H1 (cell line): ENCODE measurements at regions not wholly inside any gene's neighbourhood (a gene's known extent, or its start where the extent isn't known, plus 50 kb on each side); places are given as distances from the start of the nearest gene placed in this dataset.

Experiments
- CTCF ChIA-PET: fragments of 300-600 bp; sonication (Branson Sonifier 250); formaldehyde crosslinking; loops from one replicate; lab custom pipeline; 2021; ENCODE audit not compliant: partially characterized antibody; lab: Charles Lee
- POLR2A ChIA-PET: fragments of 300-600 bp; sonication (Branson Sonifier 250); formaldehyde crosslinking; loops from one replicate; lab custom pipeline; 2021; ENCODE audit warnings: inconsistent platforms; ENCODE audit not compliant: partially characterized antibody; lab: Charles Lee
- DNase-seq, 2 experiments: peaks; one replicate each; pipeline versions ENCODE4 v3.0.0 to v3.0.0-alpha.2; 2010 to 2022; ENCODE audit warnings: low spot score in 2 of 2, low read depth in 1 of 2, mixed read lengths in 1 of 2
- FAIRE-seq: peaks from 2 replicates; lab custom pipeline; 2011; peaks lifted over from hg19 to GRCh38; lab: Jason Lieb, UNC
- H2AFZ ChIP-seq: 2 replicates; pipeline ENCODE4 v1.8.1; 2012; ENCODE audit warnings: low read length, inconsistent platforms
- H2AK5ac ChIP-seq: 2 replicates; pipeline ENCODE4 v1.6.1; 2013; ENCODE audit warnings: low read depth, low read length
- H2BK120ac ChIP-seq: replicated peaks from 2 replicates; pipeline ENCODE3; 2013; ENCODE audit warnings: low read depth, low read length, inconsistent platforms
- H2BK12ac ChIP-seq: 2 replicates; pipeline ENCODE4 v1.6.1; 2013; ENCODE audit warnings: low read depth, low read length
- H2BK15ac ChIP-seq: 2 replicates; pipeline ENCODE4 v1.6.1; 2013; ENCODE audit warnings: low read length
- H2BK20ac ChIP-seq: 2 replicates; pipeline ENCODE4 v1.6.1; 2013; ENCODE audit warnings: low read length
- H2BK5ac ChIP-seq: 2 replicates; pipeline ENCODE4 v1.6.1; 2013; ENCODE audit warnings: low read depth, low read length
- H3K14ac ChIP-seq: 2 replicates; pipeline ENCODE4 v1.6.1; 2013; ENCODE audit warnings: inconsistent platforms; ENCODE audit not compliant: insufficient read length
- H3K18ac ChIP-seq: 2 replicates; pipeline ENCODE4 v1.6.1; 2013; ENCODE audit warnings: low read length; ENCODE audit errors: extremely low read depth
- H3K23ac ChIP-seq: 2 replicates; pipeline ENCODE4 v1.6.1; 2013; ENCODE audit warnings: inconsistent platforms; ENCODE audit not compliant: insufficient read length
- H3K23me2 ChIP-seq: 2 replicates; pipeline ENCODE4 v1.6.1; 2013; ENCODE audit warnings: low read depth, low read length
- H3K27ac ChIP-seq: 2 replicates; pipeline ENCODE4 v1.6.1; 2011; ENCODE audit warnings: low read depth, low read length, inconsistent platforms
- H3K27me3 ChIP-seq, 4 experiments: replicated peaks in 1 of 4; 1 replicate in 1 of 4; 2 replicates in 3 of 4; pipeline versions ENCODE4 v1.6.1 to v1.8.1; 2011 to 2013; ENCODE audit warnings: low read length in 3 of 4, mild to moderate bottlenecking in 3 of 4, inconsistent platforms in 2 of 4, mixed read lengths in 2 of 4, moderate library complexity in 1 of 4; ENCODE audit not compliant: control insufficient read depth in 3 of 4, insufficient read depth in 3 of 4; ENCODE audit errors: extremely low read depth in 1 of 4
- H3K36me3 ChIP-seq, 4 experiments: 2 replicates each; pipeline versions ENCODE4 v1.6.1 to v1.8.1; 2011 to 2013; ENCODE audit warnings: mild to moderate bottlenecking in 4 of 4, low read length in 3 of 4, moderate library complexity in 2 of 4, control low read depth in 1 of 4, inconsistent platforms in 1 of 4; ENCODE audit not compliant: insufficient read depth in 4 of 4, control insufficient read depth in 2 of 4
- H3K4ac ChIP-seq: replicated peaks from 2 replicates; pipeline ENCODE3; 2013; ENCODE audit warnings: low read length, low read depth, mixed read lengths, inconsistent platforms; ENCODE audit not compliant: insufficient read length
- H3K4me1 ChIP-seq, 4 experiments: replicated peaks in 1 of 4; 1 replicate in 1 of 4; 2 replicates in 3 of 4; pipeline versions ENCODE4 v1.6.1 to v1.8.1; 2011 to 2013; ENCODE audit warnings: low read length in 3 of 4, inconsistent platforms in 2 of 4, mixed read lengths in 1 of 4; ENCODE audit not compliant: insufficient read depth in 4 of 4, control insufficient read depth in 3 of 4
- H3K4me2 ChIP-seq, 2 experiments: 2 replicates each; pipeline versions ENCODE4 v1.6.1 to v1.8.1; 2011 to 2013; ENCODE audit warnings: low read depth in 2 of 2, low read length in 2 of 2, control low read depth in 1 of 2, inconsistent platforms in 1 of 2, mild to moderate bottlenecking in 1 of 2; ENCODE audit not compliant: insufficient read depth in 1 of 2
- H3K4me3 ChIP-seq, 4 experiments: fragments of 200-600, 300-600 bp in 1 of 4; sonication (generic), shearing (Covaris generic), sonication (Bioruptor Twin) in 1 of 4; 2 replicates each; pipeline versions ENCODE4 v1.5.1 to v1.8.1; 2011 to 2016; ENCODE audit warnings: low read length in 4 of 4, low read depth in 3 of 4, control low read depth in 2 of 4, inconsistent platforms in 2 of 4, mild to moderate bottlenecking in 2 of 4, mixed read lengths in 1 of 4, moderate library complexity in 1 of 4; ENCODE audit not compliant: insufficient read depth in 2 of 4; ENCODE audit errors: extremely low read depth in 1 of 4
- H3K56ac ChIP-seq: replicated peaks from 2 replicates; pipeline ENCODE3; 2013; ENCODE audit warnings: low read depth, mild to moderate bottlenecking, mixed read lengths, low read length, inconsistent platforms; ENCODE audit not compliant: insufficient read length
- H3K79me1 ChIP-seq: 2 replicates; pipeline ENCODE4 v1.6.1; 2013; ENCODE audit warnings: low read depth, low read length, control low read depth
- H3K79me2 ChIP-seq, 2 experiments: 2 replicates each; pipeline versions ENCODE4 v1.6.1 to v1.8.1; 2012 to 2013; ENCODE audit warnings: low read length in 2 of 2, mild to moderate bottlenecking in 2 of 2, inconsistent platforms in 1 of 2; ENCODE audit not compliant: insufficient read depth in 2 of 2, control insufficient read depth in 1 of 2
- H3K9ac ChIP-seq, 4 experiments: replicated peaks in 1 of 4; 1 replicate in 1 of 4; 2 replicates in 3 of 4; pipeline versions ENCODE4 v1.6.1 to v1.8.1; 2011 to 2013; ENCODE audit warnings: low read depth in 3 of 4, low read length in 3 of 4, control low read depth in 2 of 4, mild to moderate bottlenecking in 2 of 4, moderate library complexity in 2 of 4, inconsistent platforms in 1 of 4; ENCODE audit errors: extremely low read depth in 1 of 4
- H3K9me3 ChIP-seq, 2 experiments: 2 replicates each; pipeline versions ENCODE4 v1.6.1 to v1.8.1; 2012 to 2013; ENCODE audit warnings: mild to moderate bottlenecking in 2 of 2, moderate library complexity in 2 of 2, control low read depth in 1 of 2, inconsistent platforms in 1 of 2, low read depth in 1 of 2, low read length in 1 of 2, mixed read lengths in 1 of 2; ENCODE audit not compliant: insufficient read depth in 2 of 2
- H4K20me1 ChIP-seq, 2 experiments: replicated peaks in 1 of 2; 2 replicates each; pipeline versions ENCODE3 to v1.8.1; 2011 to 2013; ENCODE audit warnings: inconsistent platforms in 2 of 2, low read length in 2 of 2, mild to moderate bottlenecking in 1 of 2; ENCODE audit not compliant: insufficient read depth in 2 of 2, control insufficient read depth in 1 of 2
- H4K5ac ChIP-seq: 2 replicates; pipeline ENCODE4 v1.6.1; 2013; ENCODE audit warnings: low read length, low read depth, mixed read lengths, inconsistent platforms; ENCODE audit not compliant: insufficient read length
- H4K8ac ChIP-seq: 2 replicates; pipeline ENCODE4 v1.8.0; 2013; ENCODE audit warnings: mild to moderate bottlenecking, moderate library complexity, low read length, inconsistent platforms; ENCODE audit not compliant: insufficient read depth; ENCODE audit errors: extremely low read depth
- H4K91ac ChIP-seq: replicated peaks from 2 replicates; pipeline ENCODE3; 2013; ENCODE audit warnings: low read length, mixed read lengths, inconsistent platforms; ENCODE audit not compliant: insufficient read length
- RAD21 ChIP-seq, 2 experiments: IDR thresholded peaks in 1 of 2; conservative IDR thresholded peaks in 1 of 2; 2 replicates each; pipeline ENCODE4 v1.6.1; 2011; ENCODE audit warnings: low read depth in 2 of 2, low read length in 2 of 2, improper control_type of control experiment in 1 of 2, inconsistent platforms in 1 of 2, mild to moderate bottlenecking in 1 of 2, moderate library complexity in 1 of 2
- RXRA ChIP-seq: IDR thresholded peaks from 2 replicates; pipeline ENCODE4 v1.6.1; 2011; ENCODE audit warnings: low read depth, mild to moderate bottlenecking, low read length, moderate library complexity; ENCODE audit not compliant: insufficient read depth

GRCh38 chr5:106907979-106908378 is 762.8 kb downstream of the EFNA5 start:
- no peak overlapping the region for H3K56ac ChIP-seq
- H3K27me3 ChIP-seq, result no peaks in the 10 kb centered on the region
- H4K91ac ChIP-seq, result no peak overlapping the region
- H3K36me3 ChIP-seq, result no peaks in the 10 kb centered on the region
- no peak overlapping the region for H2AK5ac ChIP-seq
- no peak overlapping the region for H3K4me2 ChIP-seq
- H3K23ac ChIP-seq, result no peak overlapping the region
- H2BK12ac ChIP-seq, result no peak overlapping the region
- no peak overlapping the region for H2BK20ac ChIP-seq
- CTCF ChIA-PET, result no interaction called here
- no peak for FAIRE-seq
- no peak overlapping the region for H3K9ac ChIP-seq
- no peak for DNase-seq
- H2BK120ac ChIP-seq, result no peak overlapping the region
- no peaks in the 10 kb centered on the region for H3K79me1 ChIP-seq
- no peak overlapping the region for H2BK15ac ChIP-seq
- no peak for TF ChIP-seq RXRA
- TF ChIP-seq RAD21 (IDR thresholded peaks at IDR 0.05 in 1 of 2, conservative IDR thresholded peaks at IDR 0.05 in 1 of 2; ENCODE audit: low read depth in 2 of 2, low read length in 2 of 2), result no peak
- H3K23me2 ChIP-seq, result no peaks in the 10 kb centered on the region
- no peak overlapping the region for H3K14ac ChIP-seq
- no peak overlapping the region for H3K18ac ChIP-seq
- H3K79me2 ChIP-seq, result no peaks in the 10 kb centered on the region
- H4K8ac ChIP-seq, result no peak overlapping the region
- no peak overlapping the region for H2AFZ ChIP-seq
- no peak overlapping the region for H3K4me3 ChIP-seq
- H4K20me1 ChIP-seq, result no peaks in the 10 kb centered on the region
- no peak overlapping the region for H4K5ac ChIP-seq
- POLR2A ChIA-PET, result no interaction called here
- H3K9me3 ChIP-seq, result no peaks in the 10 kb centered on the region
- H3K27ac ChIP-seq, result no peak overlapping the region
- H3K4ac ChIP-seq, result no peak overlapping the region
- H3K4me1 ChIP-seq, result no peaks in the 10 kb centered on the region
- H2BK5ac ChIP-seq, result no peak overlapping the region
